Right atrium auricular region (tissue), 2 donors: ENCODE measurements at regions not wholly inside any gene's neighbourhood (a gene's known extent, or its start where the extent isn't known, plus 50 kb on each side); places are given as distances from the start of the nearest gene placed in this dataset.

Experiments
- DNase-seq: peaks from one replicate; pipeline ENCODE4 v3.0.0-alpha.2; 2019; ENCODE audit warnings: low spot score
- H3K27ac ChIP-seq, 2 donors: fragments of 200-600 bp; sonication (generic); 1 replicate in 1 of 2; 2 replicates in 1 of 2; pipeline ENCODE4 v1.5.1; 2016 to 2019
- H3K27me3 ChIP-seq, 2 donors: fragments of 200-600 bp; sonication (generic); one replicate each; pipeline versions ENCODE4 v1.5.1 to v1.6.0; 2017 to 2019
- H3K36me3 ChIP-seq: fragments of 200-600 bp; sonication (generic); one replicate; pipeline ENCODE4 v1.5.1; 2016
- H3K4me1 ChIP-seq, 2 donors: fragments of 200-600 bp; sonication (generic); one replicate each; pipeline versions ENCODE4 v1.5.1 to v1.6.0; 2017 to 2019
- H3K4me3 ChIP-seq, 2 donors: fragments of 200-600 bp; sonication (generic); 1 replicate in 1 of 2; 2 replicates in 1 of 2; pipeline ENCODE4 v1.5.1; 2017 to 2019; ENCODE audit warnings: mild to moderate bottlenecking in 1 of 2, moderate library complexity in 1 of 2
- H3K9me3 ChIP-seq, 2 donors: fragments of 200-600 bp; sonication (generic); one replicate each; pipeline ENCODE4 v1.5.1; 2019
- CTCF ChIP-seq, 2 donors: fragments of 200-600 bp; sonication (generic); IDR thresholded peaks; one replicate each; pipeline ENCODE4 v1.5.1; 2019; ENCODE audit warnings: antibody characterized with exemption in 2 of 2

GRCh38 chr2:129190494-129190893 is 789.0 kb upstream of the RAB6C start:
- no peak overlapping the region for H3K4me3 ChIP-seq
- no peaks in the 10 kb centered on the region for H3K27me3 ChIP-seq
- H3K36me3 ChIP-seq, result no peaks in the 10 kb centered on the region
- no peaks in the 10 kb centered on the region for H3K9me3 ChIP-seq
- no peak overlapping the region for H3K27ac ChIP-seq
- no peaks in the 10 kb centered on the region for H3K4me1 ChIP-seq
- DNase-seq, result no peak
- no peak for TF ChIP-seq CTCF (IDR thresholded peaks at IDR 0.05)

- no peak overlapping the region for H3K27ac ChIP-seq
- H3K4me3 ChIP-seq, result no peak overlapping the region
- H3K9me3 ChIP-seq, result no peaks in the 10 kb centered on the region
- no peaks in the 10 kb centered on the region for H3K4me1 ChIP-seq
- no peaks in the 10 kb centered on the region for H3K36me3 ChIP-seq
- H3K27me3 ChIP-seq, result no peaks in the 10 kb centered on the region
- TF ChIP-seq CTCF (IDR thresholded peaks at IDR 0.05), result no peak
- no peak for DNase-seq
Measured at GRCh38 chr2:129191530-129191929, 787.9 kb upstream of the RAB6C start.

- no peaks in the 10 kb centered on the region for H3K27me3 ChIP-seq
- no peak for TF ChIP-seq CTCF (IDR thresholded peaks at IDR 0.05)
- H3K27ac ChIP-seq, result no peak overlapping the region
- H3K36me3 ChIP-seq, result no peaks in the 10 kb centered on the region
- H3K9me3 ChIP-seq, result no peaks in the 10 kb centered on the region
- DNase-seq, result no peak
- H3K4me3 ChIP-seq, result no peak overlapping the region
- no peaks in the 10 kb centered on the region for H3K4me1 ChIP-seq
Measured at GRCh38 chr2:129192117-129192516, 787.3 kb upstream of the RAB6C start.

- TF ChIP-seq CTCF (IDR thresholded peaks at IDR 0.05), result no peak
- DNase-seq, result no peak
- H3K27ac ChIP-seq, result no peak overlapping the region
- no peaks in the 10 kb centered on the region for H3K36me3 ChIP-seq
- H3K4me3 ChIP-seq, result no peak overlapping the region
- H3K4me1 ChIP-seq, result no peaks in the 10 kb centered on the region
- H3K9me3 ChIP-seq, result no peaks in the 10 kb centered on the region
- H3K27me3 ChIP-seq, result no peaks in the 10 kb centered on the region
Measured at GRCh38 chr2:129192841-129193253, 786.6 kb upstream of the RAB6C start.

- H3K36me3 ChIP-seq, result no peaks in the 10 kb centered on the region
- H3K27me3 ChIP-seq, result no peaks in the 10 kb centered on the region
- no peaks in the 10 kb centered on the region for H3K9me3 ChIP-seq
- H3K27ac ChIP-seq, result no peak overlapping the region
- no peak overlapping the region for H3K4me3 ChIP-seq
- no peak for TF ChIP-seq CTCF (IDR thresholded peaks at IDR 0.05)
- no peak for DNase-seq
- H3K4me1 ChIP-seq, result no peaks in the 10 kb centered on the region
Measured at GRCh38 chr2:129193961-129194360, 785.5 kb upstream of the RAB6C start.

- Histone ChIP-seq H3K9me3 (no peaks in the 10 kb centered on the region), H3K4me3 (no peak overlapping the region), H3K36me3 (no peaks in the 10 kb centered on the region), H3K27ac (no peak overlapping the region), H3K27me3 (no peaks in the 10 kb centered on the region), H3K4me1 (no peaks in the 10 kb centered on the region)
- no peak for DNase-seq
- no peak for TF ChIP-seq CTCF (IDR thresholded peaks at IDR 0.05)
Measured at GRCh38 chr2:129199501-129199900, 780.0 kb upstream of the RAB6C start.
